ENCODE measurements at regions not wholly inside any gene's neighbourhood (a gene's known extent, or its start where the extent isn't known, plus 50 kb on each side); places are given as distances from the start of the nearest gene placed in this dataset.

GRCh38 chr16:14341324-14342225 is 270.5 kb downstream of the MRTFB start:
- RAD21 ChIA-PET (ENCODE audit: unreplicated experiment) = interaction anchor here (0.7 kb wide), 1 partner anchor 31 kb away, joined by 3 read pairs; no protein-coding TSS in a partner anchor
- WGBS (ENCODE audit: insufficient coverage, insufficient replicate concordance, low lambda C conversion rate, missing lambda C conversion rate) = 50% methylated on average over 4 of the region's 4 CpGs
- Histone ChIP-seq H3K36me3 (ENCODE audit: control insufficient read depth in 2 of 2, insufficient read depth in 2 of 2, low read length in 1 of 2) (no peaks in the 10 kb centered on the region), H3K9ac (ENCODE audit: control insufficient read depth, insufficient read depth, low read length) (no peak overlapping the region), H3K4me2 (ENCODE audit: control insufficient read depth, insufficient read depth) (no peak overlapping the region), H4K20me1 (ENCODE audit: control insufficient read depth, insufficient read depth) (no peaks in the 10 kb centered on the region), H3K27me3 (replicated peaks in 1 of 2; ENCODE audit: control insufficient read depth in 2 of 2, insufficient read depth in 2 of 2, low read length in 1 of 2) (no peaks in the 10 kb centered on the region), H3K4me1 (ENCODE audit: control insufficient read depth, insufficient read depth, low read length) (no peaks in the 10 kb centered on the region), H3K9me3 (replicated peaks; ENCODE audit: control insufficient read depth, insufficient read depth, low read length) (peaks cover 2% of the 10 kb centered on the region; the same call in 2 of the 3 replicates), H3K79me2 (ENCODE audit: control insufficient read depth, insufficient read depth, low read length) (no peaks in the 10 kb centered on the region), H2AFZ (ENCODE audit: control insufficient read depth, low read depth, low read length) (no peak overlapping the region), H3K4me3 (no peak overlapping the region), H3K27ac (ENCODE audit: control insufficient read depth, insufficient read depth) (no peak overlapping the region)
- DNase-seq (ENCODE audit: low read depth, low spot score) = no peak
- TF ChIP-seq ZNF274 (IDR thresholded peaks at IDR 0.05; ENCODE audit: insufficient read depth, insufficient read length) = no peak
- no peak for TF ChIP-seq LARP7 (IDR thresholded peaks at IDR 0.05)
- no peak for TF ChIP-seq CHD1 (IDR thresholded peaks at IDR 0.05; ENCODE audit: low read depth, low read length)
- no peak for TF ChIP-seq NR2C1 (IDR thresholded peaks at IDR 0.05)
- no peak for TF ChIP-seq MYC (IDR thresholded peaks at IDR 0.05; ENCODE audit: insufficient read depth, insufficient read length, insufficient replicate concordance, low read length, severe bottlenecking)
- TF ChIP-seq POLR2AphosphoS2 (IDR thresholded peaks at IDR 0.05; ENCODE audit: low read depth, low read length) = no peak
- TF ChIP-seq PAX5 (IDR thresholded peaks at IDR 0.05; ENCODE audit: borderline replicate concordance, low read depth, low read length) = no peak
- TF ChIP-seq PBX3 (IDR thresholded peaks at IDR 0.05; ENCODE audit: insufficient replicate concordance, low read depth, low read length) = no peak
- no peak for ATAC-seq
- SMC1A ChIA-PET (ENCODE audit: uncharacterized antibody, unreplicated experiment) = no interaction called here
- POLR2A ChIA-PET = no interaction called here
- BruUV-seq (replicated peaks) = no TSS peak
- FAIRE-seq = no peak
- in situ Hi-C loops (cut with MboI) (no loop called here), intact Hi-C loops (cut with micrococcal nuclease; ENCODE audit: unreplicated experiment) (no loop called here)
- CTCF ChIA-PET = no interaction called here
